ENCODE measurements at regions not wholly inside any gene's neighbourhood (a gene's known extent, or its start where the extent isn't known, plus 50 kb on each side); places are given as distances from the start of the nearest gene placed in this dataset.
"Not testable (repeated sequence)": the region's sequence is repeated elsewhere in the genome, so short reads cannot be mapped to it uniquely, and the experiment has no call there.

DNA sequence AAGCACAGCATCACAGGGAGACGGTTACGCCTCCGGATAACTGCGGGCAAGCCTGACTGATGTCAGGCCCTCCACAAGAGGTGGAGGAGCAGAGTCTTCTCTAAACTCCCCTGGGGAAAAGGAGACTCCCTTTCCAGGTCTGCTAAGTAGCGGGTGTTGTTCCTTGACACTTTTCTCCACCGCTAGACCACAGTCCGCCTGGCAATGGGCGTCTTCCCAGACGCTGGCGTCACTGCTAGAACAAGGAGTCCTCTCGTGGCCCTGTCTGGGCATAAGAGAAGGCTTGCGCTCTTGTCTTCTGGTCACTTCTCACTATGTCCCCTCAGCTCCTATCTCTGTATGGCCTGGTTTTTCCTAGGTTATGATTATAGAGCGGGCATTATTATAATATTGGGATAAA lies 808.5 kb upstream of the GRIA3 start:
- TF ChIP-seq, protein P1, sequence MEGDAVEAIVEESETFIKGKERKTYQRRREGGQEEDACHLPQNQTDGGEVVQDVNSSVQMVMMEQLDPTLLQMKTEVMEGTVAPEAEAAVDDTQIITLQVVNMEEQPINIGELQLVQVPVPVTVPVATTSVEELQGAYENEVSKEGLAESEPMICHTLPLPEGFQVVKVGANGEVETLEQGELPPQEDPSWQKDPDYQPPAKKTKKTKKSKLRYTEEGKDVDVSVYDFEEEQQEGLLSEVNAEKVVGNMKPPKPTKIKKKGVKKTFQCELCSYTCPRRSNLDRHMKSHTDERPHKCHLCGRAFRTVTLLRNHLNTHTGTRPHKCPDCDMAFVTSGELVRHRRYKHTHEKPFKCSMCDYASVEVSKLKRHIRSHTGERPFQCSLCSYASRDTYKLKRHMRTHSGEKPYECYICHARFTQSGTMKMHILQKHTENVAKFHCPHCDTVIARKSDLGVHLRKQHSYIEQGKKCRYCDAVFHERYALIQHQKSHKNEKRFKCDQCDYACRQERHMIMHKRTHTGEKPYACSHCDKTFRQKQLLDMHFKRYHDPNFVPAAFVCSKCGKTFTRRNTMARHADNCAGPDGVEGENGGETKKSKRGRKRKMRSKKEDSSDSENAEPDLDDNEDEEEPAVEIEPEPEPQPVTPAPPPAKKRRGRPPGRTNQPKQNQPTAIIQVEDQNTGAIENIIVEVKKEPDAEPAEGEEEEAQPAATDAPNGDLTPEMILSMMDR (IDR thresholded peaks at IDR 0.05): not testable (repeated sequence)
- not testable (repeated sequence) for TF ChIP-seq POLR2A (IDR thresholded peaks at IDR 0.05)
